ENCODE measurements at regions not wholly inside any gene's neighbourhood (a gene's known extent, or its start where the extent isn't known, plus 50 kb on each side); places are given as distances from the start of the nearest gene placed in this dataset.

GRCh38 chr3:82618594-82618993 lies 857.1 kb upstream of the GBE1 start:
- Histone ChIP-seq H3K9me3 (replicated peaks; ENCODE audit: control insufficient read depth, insufficient read depth, low read depth, low read length) (no peaks in the 10 kb centered on the region), H3K4me3 (no peak overlapping the region), H3K27ac (ENCODE audit: extremely low read depth, low read depth, low read length) (no peak overlapping the region), H3K4me2 (ENCODE audit: insufficient read depth, low read length) (no peak overlapping the region), H3K36me3 (ENCODE audit: control insufficient read depth, insufficient read depth, low read length) (no peaks in the 10 kb centered on the region), H2AFZ (ENCODE audit: low read depth, low read length) (no peak overlapping the region), H3K79me2 (ENCODE audit: control insufficient read depth, insufficient read depth, low read length) (no peaks in the 10 kb centered on the region), H3K4me1 (replicated peaks in 1 of 2; ENCODE audit: control insufficient read depth in 2 of 2, insufficient read depth in 2 of 2, low read length in 2 of 2) (no peaks in the 10 kb centered on the region), H4K20me1 (replicated peaks; ENCODE audit: control insufficient read depth, insufficient read depth, low read length) (no peaks in the 10 kb centered on the region), H3K27me3 (ENCODE audit: control insufficient read depth in 2 of 2, insufficient read depth in 2 of 2, low read length in 2 of 2) (no peaks in the 10 kb centered on the region), H3K9me1 (ENCODE audit: control insufficient read depth, insufficient read depth, low read length) (no peaks in the 10 kb centered on the region), H3K9ac (ENCODE audit: insufficient read depth in 1 of 2, low read depth in 2 of 2, low read length in 2 of 2) (no peak overlapping the region)
- in situ Hi-C loops (cut with MboI) (no loop called here), intact Hi-C loops (cut with micrococcal nuclease) (no loop called here)
- POLR2A ChIA-PET, result no interaction called here
- FAIRE-seq (no peak), DNase-seq (ENCODE audit: extremely low read depth in 1 of 4, low spot score in 3 of 4) (no peak), ATAC-seq (no peak)
- CTCF ChIA-PET (ENCODE audit: low intra/inter-chr PET ratio), result no interaction called here
- no peak for TF ChIP-seq XRCC4 (IDR thresholded peaks at IDR 0.05; ENCODE audit: extremely low read depth, insufficient read depth, insufficient read length)
- TF ChIP-seq SNAPC5 (CRISPR knock-in tag; IDR thresholded peaks at IDR 0.05), result no peak
- no peak for TF ChIP-seq PTTG1 (tag; IDR thresholded peaks at IDR 0.05; ENCODE audit: low read depth)
- TF ChIP-seq ESRRA (IDR thresholded peaks at IDR 0.05; ENCODE audit: borderline replicate concordance, low read depth), result no peak
- no peak for TF ChIP-seq ZBTB34 (CRISPR knock-in tag; IDR thresholded peaks at IDR 0.05)
- TF ChIP-seq MTA3 (IDR thresholded peaks at IDR 0.05; ENCODE audit: borderline replicate concordance), result no peak
- TF ChIP-seq ZBTB7A (IDR thresholded peaks at IDR 0.05; ENCODE audit: borderline replicate concordance, control insufficient read depth, low read depth, low read length), result no peak
- no peak for TF ChIP-seq ZNF696 (CRISPR knock-in tag; conservative IDR thresholded peaks at IDR 0.05)
- no peak for TF ChIP-seq SIX5 (IDR thresholded peaks at IDR 0.05; ENCODE audit: borderline replicate concordance in 1 of 2, insufficient read depth in 1 of 2, low read depth in 1 of 2, low read length in 2 of 2)
- no peak for TF ChIP-seq BRD4 (IDR thresholded peaks at IDR 0.05)
- no TSS peak for BruUV-seq (replicated peaks)
